SK-N-SH treated with all-trans-retinoic acid at 6 μM for 48 hours (cell line): ENCODE measurements at regions not wholly inside any gene's neighbourhood (a gene's known extent, or its start where the extent isn't known, plus 50 kb on each side); places are given as distances from the start of the nearest gene placed in this dataset.

Experiments used
- ARNTL ChIP-seq: fragments of 450-650 bp; formaldehyde crosslinking; IDR thresholded peaks from 2 replicates; pipeline ENCODE4 v1.5.0; 2020; ENCODE audit warnings: low read depth, mild to moderate bottlenecking, moderate library complexity, borderline replicate concordance
- CREB5 ChIP-seq: fragments of 250-450 bp; sonication (Bioruptor Pico); IDR thresholded peaks from 2 replicates; pipeline ENCODE4 v1.5.1; 2020; ENCODE audit warnings: low read depth, mild to moderate bottlenecking, moderate library complexity
- ISL1 ChIP-seq: fragments of 250-450 bp; sonication (Bioruptor Pico); IDR thresholded peaks from 2 replicates; pipeline ENCODE4 v2.1.2; 2022; ENCODE audit warnings: mild to moderate bottlenecking, moderate library complexity
- PATZ1 ChIP-seq: fragments of 250-450 bp; sonication (Bioruptor Pico); IDR thresholded peaks from 2 replicates; pipeline ENCODE4 v1.8.0; 2020; ENCODE audit warnings: mild to moderate bottlenecking, moderate library complexity, borderline replicate concordance
- RARB ChIP-seq: fragments of 250-450 bp; sonication (Bioruptor Pico); IDR thresholded peaks from 2 replicates; pipeline ENCODE4 v1.8.0; 2021; ENCODE audit warnings: mild to moderate bottlenecking, moderate library complexity

- no peak for TF ChIP-seq CREB5 (CRISPR knock-in tag)
- TF ChIP-seq ARNTL (CRISPR knock-in tag): no peak
- no peak for TF ChIP-seq PATZ1
- no peak for TF ChIP-seq RARB (CRISPR knock-in tag)
- no peak for TF ChIP-seq ISL1 (CRISPR knock-in tag)
Observed at GRCh38 chr12:85653731-85654455, 182.3 kb downstream of the RASSF9 start.
